Left ventricle myocardium inferior (tissue), 1 donor: ENCODE measurements at regions not wholly inside any gene's neighbourhood (a gene's known extent, or its start where the extent isn't known, plus 50 kb on each side); places are given as distances from the start of the nearest gene placed in this dataset.

Experiments used
- DNase-seq: peaks from one replicate; pipeline ENCODE4 v3.0.0-alpha.2; 2020
- H3K27ac ChIP-seq: fragments of 200-600 bp; replicated peaks from 2 replicates; pipeline ENCODE4 v1.8.0; 2021
- H3K27me3 ChIP-seq: fragments of 200-600 bp; 2 replicates; pipeline ENCODE4 v1.8.0; 2021; ENCODE audit warnings: low read depth
- H3K36me3 ChIP-seq: fragments of 200-600 bp; 2 replicates; pipeline ENCODE4 v1.8.0; 2021
- H3K4me1 ChIP-seq: fragments of 200-600 bp; 2 replicates; pipeline ENCODE4 v1.8.0; 2021
- H3K4me3 ChIP-seq: fragments of 200-600 bp; 2 replicates; pipeline ENCODE4 v1.8.0; 2021; ENCODE audit warnings: mild to moderate bottlenecking, moderate library complexity
- H3K9me3 ChIP-seq: fragments of 200-600 bp; replicated peaks from 2 replicates; pipeline ENCODE4 v1.8.0; 2021
- CTCF ChIP-seq: fragments of 200-600 bp; IDR thresholded peaks from 2 replicates; pipeline ENCODE4 v1.8.0; 2021; ENCODE audit warnings: antibody characterized with exemption, mild to moderate bottlenecking, borderline replicate concordance
- intact Hi-C: fragments of 100-400 bp; cut with micrococcal nuclease; formaldehyde crosslinking; loops from one replicate; pipeline ENCODE4 v1.11.0; 2022
- donor health status: DM: no; HTN: yes; CAD: no; lungs with severe emphysema.

- no peak for DNase-seq
- Histone ChIP-seq H3K9me3 (no peaks in the 10 kb centered on the region), H3K4me1 (no peaks in the 10 kb centered on the region), H3K27me3 (no peaks in the 10 kb centered on the region), H3K4me3 (no peak overlapping the region), H3K36me3 (peaks cover 4% of the 10 kb centered on the region), H3K27ac (no peak overlapping the region)
- TF ChIP-seq CTCF = no peak
- intact Hi-C loops = no loop called here
These were observed 98.6 kb upstream of the KCTD7 start for GRCh38 chr7:66529883-66530610.

GRCh38 chr7:66535414-66536329, 93.0 kb upstream of the KCTD7 start:
- no peak for TF ChIP-seq CTCF
- intact Hi-C loops = no loop called here

GRCh38 chr7:66537380-66537779, 91.3 kb upstream of the KCTD7 start:
- peaks cover 13% of the 10 kb centered on the region for H3K4me1 ChIP-seq
- no peak overlapping the region for H3K4me3 ChIP-seq
- intact Hi-C loops = no loop called here
- no peak for TF ChIP-seq CTCF
- H3K27me3 ChIP-seq = no peaks in the 10 kb centered on the region
- no peak overlapping the region for H3K27ac ChIP-seq
- H3K36me3 ChIP-seq = peaks cover 5% of the 10 kb centered on the region
- H3K9me3 ChIP-seq = no peaks in the 10 kb centered on the region
- DNase-seq = no peak

More at GRCh38 chr7:66535414-66536329, 93.0 kb upstream of the KCTD7 start:
- no peak for DNase-seq
- no peak overlapping the region for H3K27ac ChIP-seq
- no peaks in the 10 kb centered on the region for H3K27me3 ChIP-seq
- no peaks in the 10 kb centered on the region for H3K9me3 ChIP-seq
- H3K4me3 ChIP-seq = no peak overlapping the region
- peaks cover 13% of the 10 kb centered on the region for H3K4me1 ChIP-seq
- no peaks in the 10 kb centered on the region for H3K36me3 ChIP-seq

GRCh38 chr7:66537876-66538275, 90.8 kb upstream of the KCTD7 start:
- peaks cover 17% of the 10 kb centered on the region for H3K4me1 ChIP-seq
- H3K27me3 ChIP-seq = no peaks in the 10 kb centered on the region
- DNase-seq = no peak
- no peak overlapping the region for H3K27ac ChIP-seq
- H3K4me3 ChIP-seq = no peak overlapping the region
- intact Hi-C loops = no loop called here
- H3K9me3 ChIP-seq = no peaks in the 10 kb centered on the region
- TF ChIP-seq CTCF = no peak
- H3K36me3 ChIP-seq = peaks cover 5% of the 10 kb centered on the region

- H3K27me3 ChIP-seq = no peaks in the 10 kb centered on the region
- H3K9me3 ChIP-seq = no peaks in the 10 kb centered on the region
- no peak overlapping the region for H3K4me3 ChIP-seq
- H3K36me3 ChIP-seq = peaks cover 10% of the 10 kb centered on the region
- DNase-seq = no peak
- intact Hi-C loops = no loop called here
- TF ChIP-seq CTCF = no peak
- H3K27ac ChIP-seq = no peak overlapping the region
- H3K4me1 ChIP-seq = peaks cover 19% of the 10 kb centered on the region
These were observed 89.4 kb upstream of the KCTD7 start for GRCh38 chr7:66539264-66539623.
